WERI-Rb-1 (cell line): ENCODE measurements at regions not wholly inside any gene's neighbourhood (a gene's known extent, or its start where the extent isn't known, plus 50 kb on each side); places are given as distances from the start of the nearest gene placed in this dataset.

Experiments used
- DNase-seq: peaks from one replicate; pipeline ENCODE4 v3.0.0-alpha.2; 2020
- H3K27ac ChIP-seq: fragments of 250-450 bp; sonication (Bioruptor Pico); 2 replicates; pipeline ENCODE4 v1.5.1; 2020; ENCODE audit warnings: mild to moderate bottlenecking, moderate library complexity
- H3K27me3 ChIP-seq: fragments of 250-450 bp; sonication (Bioruptor Pico); 2 replicates; pipeline ENCODE4 v1.5.1; 2021; ENCODE audit warnings: mild to moderate bottlenecking, low read depth, moderate library complexity; ENCODE audit not compliant: insufficient read depth, severe bottlenecking
- H3K36me3 ChIP-seq: fragments of 250-450 bp; sonication (Bioruptor Pico); 2 replicates; pipeline ENCODE4 v1.5.1; 2020; ENCODE audit warnings: mild to moderate bottlenecking, moderate library complexity
- H3K4me3 ChIP-seq: 2 replicates; pipeline ENCODE4 v1.5.1; 2011; ENCODE audit warnings: low read depth, mild to moderate bottlenecking, control low read depth, low read length
- H3K9me3 ChIP-seq: fragments of 250-450 bp; sonication (Bioruptor Pico); 2 replicates; pipeline ENCODE4 v1.5.1; 2021; ENCODE audit warnings: mild to moderate bottlenecking, moderate library complexity; ENCODE audit not compliant: severe bottlenecking
- TF ChIP-seq, protein P1 (sequence below): IDR thresholded peaks from 2 replicates; pipeline ENCODE4 v1.5.1; 2011; ENCODE audit warnings: low read depth, mild to moderate bottlenecking, control low read depth, inconsistent platforms, low read length

- H3K27me3 ChIP-seq: no peaks in the 10 kb centered on the region
- no peak overlapping the region for H3K27ac ChIP-seq
- H3K36me3 ChIP-seq: no peaks in the 10 kb centered on the region
- no peak overlapping the region for H3K4me3 ChIP-seq
- no peak for DNase-seq
- TF ChIP-seq, protein P1, sequence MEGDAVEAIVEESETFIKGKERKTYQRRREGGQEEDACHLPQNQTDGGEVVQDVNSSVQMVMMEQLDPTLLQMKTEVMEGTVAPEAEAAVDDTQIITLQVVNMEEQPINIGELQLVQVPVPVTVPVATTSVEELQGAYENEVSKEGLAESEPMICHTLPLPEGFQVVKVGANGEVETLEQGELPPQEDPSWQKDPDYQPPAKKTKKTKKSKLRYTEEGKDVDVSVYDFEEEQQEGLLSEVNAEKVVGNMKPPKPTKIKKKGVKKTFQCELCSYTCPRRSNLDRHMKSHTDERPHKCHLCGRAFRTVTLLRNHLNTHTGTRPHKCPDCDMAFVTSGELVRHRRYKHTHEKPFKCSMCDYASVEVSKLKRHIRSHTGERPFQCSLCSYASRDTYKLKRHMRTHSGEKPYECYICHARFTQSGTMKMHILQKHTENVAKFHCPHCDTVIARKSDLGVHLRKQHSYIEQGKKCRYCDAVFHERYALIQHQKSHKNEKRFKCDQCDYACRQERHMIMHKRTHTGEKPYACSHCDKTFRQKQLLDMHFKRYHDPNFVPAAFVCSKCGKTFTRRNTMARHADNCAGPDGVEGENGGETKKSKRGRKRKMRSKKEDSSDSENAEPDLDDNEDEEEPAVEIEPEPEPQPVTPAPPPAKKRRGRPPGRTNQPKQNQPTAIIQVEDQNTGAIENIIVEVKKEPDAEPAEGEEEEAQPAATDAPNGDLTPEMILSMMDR: no peak
- no peaks in the 10 kb centered on the region for H3K9me3 ChIP-seq
Observed at GRCh38 chr6:104239971-104240370, 619.7 kb downstream of the HACE1 start.

DNA sequence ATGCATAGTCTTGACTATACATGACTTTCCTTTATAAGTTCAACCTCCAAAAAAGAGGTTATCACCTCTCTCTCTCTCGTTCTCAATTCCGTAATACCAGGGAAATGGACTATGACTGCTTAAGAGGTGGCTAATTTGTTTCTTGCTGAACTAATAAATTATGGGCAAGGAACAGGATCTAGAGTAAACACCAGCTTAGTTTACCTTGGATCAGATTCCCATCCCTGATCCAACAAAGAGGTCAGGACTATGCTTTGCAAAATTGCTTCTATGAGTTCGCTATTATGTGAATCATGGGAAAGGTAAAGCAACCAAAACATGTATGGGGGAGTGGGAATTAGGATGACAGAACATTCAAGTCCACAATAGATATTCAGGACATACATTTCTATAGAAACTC lies 630.7 kb downstream of the HACE1 start:
- Histone ChIP-seq H3K4me3 (no peak overlapping the region), H3K27ac (no peak overlapping the region), H3K9me3 (no peaks in the 10 kb centered on the region), H3K27me3 (no peaks in the 10 kb centered on the region), H3K36me3 (no peaks in the 10 kb centered on the region)
- TF ChIP-seq, protein P1: no peak
- DNase-seq: no peak

- no peaks in the 10 kb centered on the region for H3K27me3 ChIP-seq
- no peaks in the 10 kb centered on the region for H3K36me3 ChIP-seq
- no peak for DNase-seq
- TF ChIP-seq, protein P1: no peak
- H3K27ac ChIP-seq: no peak overlapping the region
- no peak overlapping the region for H3K4me3 ChIP-seq
- H3K9me3 ChIP-seq: no peaks in the 10 kb centered on the region
Observed at GRCh38 chr6:104227508-104227907, 632.2 kb downstream of the HACE1 start.

- no peak for DNase-seq
- H3K36me3 ChIP-seq: no peaks in the 10 kb centered on the region
- TF ChIP-seq, protein P1: no peak
- H3K27me3 ChIP-seq: no peaks in the 10 kb centered on the region
- no peaks in the 10 kb centered on the region for H3K9me3 ChIP-seq
- no peak overlapping the region for H3K4me3 ChIP-seq
- H3K27ac ChIP-seq: no peak overlapping the region
Observed at GRCh38 chr6:104226790-104227446, 632.8 kb downstream of the HACE1 start.

- DNase-seq: no peak
- Histone ChIP-seq H3K36me3 (no peaks in the 10 kb centered on the region), H3K27ac (no peak overlapping the region), H3K9me3 (no peaks in the 10 kb centered on the region), H3K4me3 (no peak overlapping the region), H3K27me3 (no peaks in the 10 kb centered on the region)
- TF ChIP-seq, protein P1: no peak
Observed at GRCh38 chr6:104218116-104218515, 641.6 kb downstream of the HACE1 start.

DNA sequence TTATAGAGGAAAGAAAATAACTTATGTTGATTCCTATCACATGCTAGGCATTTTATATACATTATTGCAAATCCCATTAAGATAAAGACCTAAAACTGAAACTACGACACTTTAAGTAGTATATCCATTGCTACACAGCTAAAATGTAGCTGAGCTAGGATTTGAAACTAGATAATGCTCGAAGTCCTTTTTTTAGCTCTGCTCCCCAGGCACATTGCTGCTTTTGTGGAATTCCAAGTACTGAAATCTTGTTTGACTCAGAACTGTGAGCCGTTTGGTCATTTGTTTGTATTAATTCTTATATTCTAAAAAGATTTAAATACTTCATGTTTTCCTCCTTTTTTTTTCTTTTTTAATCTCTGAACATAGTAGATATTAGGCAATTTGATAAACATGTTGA lies 644.8 kb downstream of the HACE1 start:
- no peak for DNase-seq
- no peaks in the 10 kb centered on the region for H3K27me3 ChIP-seq
- TF ChIP-seq, protein P1: no peak
- H3K4me3 ChIP-seq: no peak overlapping the region
- no peaks in the 10 kb centered on the region for H3K9me3 ChIP-seq
- no peak overlapping the region for H3K27ac ChIP-seq
- H3K36me3 ChIP-seq: no peaks in the 10 kb centered on the region
